Panc1 (cell line): ENCODE measurements at regions not wholly inside any gene's neighbourhood (a gene's known extent, or its start where the extent isn't known, plus 50 kb on each side); places are given as distances from the start of the nearest gene placed in this dataset.

ENCODE experiments used
- POLR2AphosphoS5 ChIP-seq: IDR thresholded peaks from 2 replicates; pipeline ENCODE4 v1.6.1; 2012; ENCODE audit warnings: mild to moderate bottlenecking, low read depth, low read length, moderate library complexity
- SIN3A ChIP-seq: IDR thresholded peaks from 2 replicates; pipeline ENCODE4 v1.6.1; 2012; ENCODE audit warnings: low read depth, mild to moderate bottlenecking, low read length, moderate library complexity, borderline replicate concordance; ENCODE audit not compliant: insufficient read depth
- TCF7L2 ChIP-seq: IDR thresholded peaks from 2 replicates; pipeline ENCODE4 v1.6.1; 2011; ENCODE audit warnings: mild to moderate bottlenecking, low read depth, low read length, inconsistent platforms
- TF ChIP-seq, protein P1 (sequence below): fragments of 450-650 bp; IDR thresholded peaks from 2 replicates; pipeline ENCODE4 v1.5.1; 2017; ENCODE audit warnings: mild to moderate bottlenecking
- TF ChIP-seq, protein P2 (sequence below), 2 experiments: IDR thresholded peaks; 2 replicates each; pipeline ENCODE4 v1.6.1; 2011 to 2012; ENCODE audit warnings: low read depth in 2 of 2, control low read depth in 1 of 2, low read length in 1 of 2, mild to moderate bottlenecking in 1 of 2, moderate library complexity in 1 of 2; ENCODE audit not compliant: insufficient read depth in 1 of 2

DNA sequence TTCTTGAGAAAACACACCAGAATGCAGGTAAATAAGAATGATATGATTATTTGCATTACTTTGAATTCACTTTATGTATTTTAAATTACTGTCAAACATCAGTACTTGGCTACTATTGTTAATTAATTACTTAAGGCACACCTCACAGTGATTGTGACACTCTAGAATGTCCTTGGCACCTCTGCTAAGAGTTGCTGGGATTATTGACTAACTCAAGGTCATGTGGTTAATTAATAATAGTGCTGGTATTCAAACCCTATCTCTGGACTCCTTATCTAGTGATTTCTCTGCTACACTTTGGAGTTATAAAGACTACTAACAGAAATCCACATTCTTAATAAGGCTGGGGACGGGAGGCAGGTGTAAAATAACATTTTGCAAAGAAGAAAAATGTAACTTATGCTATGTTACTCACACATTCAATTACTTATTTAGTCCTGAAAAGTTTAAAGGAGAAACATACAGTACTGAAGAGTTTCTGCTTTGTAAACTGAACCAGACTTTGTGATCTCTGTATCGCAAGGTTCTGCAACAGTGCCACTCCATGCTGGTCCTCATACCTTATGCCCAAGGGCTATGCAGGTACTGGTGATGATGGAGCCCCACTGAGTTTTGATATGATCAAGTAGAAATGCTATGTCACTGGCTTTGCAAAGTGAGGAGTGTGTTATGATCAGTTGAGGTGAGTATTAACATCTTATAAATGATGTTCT is 242.7 kb downstream of the MID1IP1 start:
- TF ChIP-seq, protein P1, sequence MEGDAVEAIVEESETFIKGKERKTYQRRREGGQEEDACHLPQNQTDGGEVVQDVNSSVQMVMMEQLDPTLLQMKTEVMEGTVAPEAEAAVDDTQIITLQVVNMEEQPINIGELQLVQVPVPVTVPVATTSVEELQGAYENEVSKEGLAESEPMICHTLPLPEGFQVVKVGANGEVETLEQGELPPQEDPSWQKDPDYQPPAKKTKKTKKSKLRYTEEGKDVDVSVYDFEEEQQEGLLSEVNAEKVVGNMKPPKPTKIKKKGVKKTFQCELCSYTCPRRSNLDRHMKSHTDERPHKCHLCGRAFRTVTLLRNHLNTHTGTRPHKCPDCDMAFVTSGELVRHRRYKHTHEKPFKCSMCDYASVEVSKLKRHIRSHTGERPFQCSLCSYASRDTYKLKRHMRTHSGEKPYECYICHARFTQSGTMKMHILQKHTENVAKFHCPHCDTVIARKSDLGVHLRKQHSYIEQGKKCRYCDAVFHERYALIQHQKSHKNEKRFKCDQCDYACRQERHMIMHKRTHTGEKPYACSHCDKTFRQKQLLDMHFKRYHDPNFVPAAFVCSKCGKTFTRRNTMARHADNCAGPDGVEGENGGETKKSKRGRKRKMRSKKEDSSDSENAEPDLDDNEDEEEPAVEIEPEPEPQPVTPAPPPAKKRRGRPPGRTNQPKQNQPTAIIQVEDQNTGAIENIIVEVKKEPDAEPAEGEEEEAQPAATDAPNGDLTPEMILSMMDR: no peak
- TF ChIP-seq SIN3A: no peak
- no peak for TF ChIP-seq POLR2AphosphoS5
- no peak for TF ChIP-seq TCF7L2
- TF ChIP-seq, protein P2, sequence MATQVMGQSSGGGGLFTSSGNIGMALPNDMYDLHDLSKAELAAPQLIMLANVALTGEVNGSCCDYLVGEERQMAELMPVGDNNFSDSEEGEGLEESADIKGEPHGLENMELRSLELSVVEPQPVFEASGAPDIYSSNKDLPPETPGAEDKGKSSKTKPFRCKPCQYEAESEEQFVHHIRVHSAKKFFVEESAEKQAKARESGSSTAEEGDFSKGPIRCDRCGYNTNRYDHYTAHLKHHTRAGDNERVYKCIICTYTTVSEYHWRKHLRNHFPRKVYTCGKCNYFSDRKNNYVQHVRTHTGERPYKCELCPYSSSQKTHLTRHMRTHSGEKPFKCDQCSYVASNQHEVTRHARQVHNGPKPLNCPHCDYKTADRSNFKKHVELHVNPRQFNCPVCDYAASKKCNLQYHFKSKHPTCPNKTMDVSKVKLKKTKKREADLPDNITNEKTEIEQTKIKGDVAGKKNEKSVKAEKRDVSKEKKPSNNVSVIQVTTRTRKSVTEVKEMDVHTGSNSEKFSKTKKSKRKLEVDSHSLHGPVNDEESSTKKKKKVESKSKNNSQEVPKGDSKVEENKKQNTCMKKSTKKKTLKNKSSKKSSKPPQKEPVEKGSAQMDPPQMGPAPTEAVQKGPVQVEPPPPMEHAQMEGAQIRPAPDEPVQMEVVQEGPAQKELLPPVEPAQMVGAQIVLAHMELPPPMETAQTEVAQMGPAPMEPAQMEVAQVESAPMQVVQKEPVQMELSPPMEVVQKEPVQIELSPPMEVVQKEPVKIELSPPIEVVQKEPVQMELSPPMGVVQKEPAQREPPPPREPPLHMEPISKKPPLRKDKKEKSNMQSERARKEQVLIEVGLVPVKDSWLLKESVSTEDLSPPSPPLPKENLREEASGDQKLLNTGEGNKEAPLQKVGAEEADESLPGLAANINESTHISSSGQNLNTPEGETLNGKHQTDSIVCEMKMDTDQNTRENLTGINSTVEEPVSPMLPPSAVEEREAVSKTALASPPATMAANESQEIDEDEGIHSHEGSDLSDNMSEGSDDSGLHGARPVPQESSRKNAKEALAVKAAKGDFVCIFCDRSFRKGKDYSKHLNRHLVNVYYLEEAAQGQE (IDR thresholded peaks at IDR 0.05; ENCODE audit: insufficient read depth in 1 of 2, low read depth in 2 of 2, low read length in 1 of 2): no peak
